ENCODE measurements at regions not wholly inside any gene's neighbourhood (a gene's known extent, or its start where the extent isn't known, plus 50 kb on each side); places are given as distances from the start of the nearest gene placed in this dataset.

DNA sequence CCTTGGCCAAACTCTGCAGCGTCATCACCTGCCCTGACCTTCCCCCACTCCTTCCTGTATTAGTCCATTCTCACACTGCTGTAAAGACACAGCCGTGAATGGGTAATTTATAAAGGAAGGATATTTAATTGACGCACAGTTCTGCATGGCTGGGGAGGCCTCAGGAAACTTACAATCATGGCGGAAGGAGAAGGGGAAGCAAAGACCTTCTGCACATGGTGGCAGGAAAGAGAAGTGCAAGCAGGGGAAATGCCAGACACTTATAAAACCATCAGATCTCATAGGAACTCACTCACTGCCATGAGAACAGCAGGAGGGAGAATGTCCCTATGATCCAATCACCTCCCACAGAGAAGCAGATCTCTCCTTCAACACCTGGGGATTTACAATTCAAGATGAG, 408.5 kb downstream of the PTPRU start:
- TF ChIP-seq CTCF (IDR thresholded peaks at IDR 0.05 in 4 of 5, conservative IDR thresholded peaks at IDR 0.05 in 1 of 5) (no peak), POLR2A (IDR thresholded peaks at IDR 0.05) (no peak)

Data from gastrocnemius medialis (tissue), 4 donors.